ENCODE measurements at regions not wholly inside any gene's neighbourhood (a gene's known extent, or its start where the extent isn't known, plus 50 kb on each side); places are given as distances from the start of the nearest gene placed in this dataset.

DNA sequence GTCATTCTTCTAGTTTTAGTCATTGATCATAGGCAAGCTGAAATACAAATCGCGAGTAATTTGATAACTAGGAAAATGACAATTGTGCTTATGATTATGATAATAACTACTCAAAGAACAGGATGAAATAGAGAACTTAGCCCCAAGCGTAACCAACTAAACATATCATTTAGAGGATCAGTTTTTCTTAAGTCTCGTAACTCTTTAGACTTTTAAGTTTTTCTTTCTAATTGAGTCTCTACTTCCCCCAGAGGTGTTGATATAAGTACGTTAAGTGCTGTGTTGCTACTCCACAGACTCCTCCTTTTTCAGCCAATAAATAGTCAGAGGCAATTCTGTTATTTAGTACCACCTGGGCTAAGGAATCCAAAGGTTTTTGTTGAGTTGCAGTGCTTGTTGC lies 96.3 kb downstream of the NHLRC3 start:
- no peak for DNase-seq (ENCODE audit: extremely low read depth, low read depth)
- TF ChIP-seq CTCF (IDR thresholded peaks at IDR 0.05; ENCODE audit: low read depth, low read length), result no peak

DNA sequence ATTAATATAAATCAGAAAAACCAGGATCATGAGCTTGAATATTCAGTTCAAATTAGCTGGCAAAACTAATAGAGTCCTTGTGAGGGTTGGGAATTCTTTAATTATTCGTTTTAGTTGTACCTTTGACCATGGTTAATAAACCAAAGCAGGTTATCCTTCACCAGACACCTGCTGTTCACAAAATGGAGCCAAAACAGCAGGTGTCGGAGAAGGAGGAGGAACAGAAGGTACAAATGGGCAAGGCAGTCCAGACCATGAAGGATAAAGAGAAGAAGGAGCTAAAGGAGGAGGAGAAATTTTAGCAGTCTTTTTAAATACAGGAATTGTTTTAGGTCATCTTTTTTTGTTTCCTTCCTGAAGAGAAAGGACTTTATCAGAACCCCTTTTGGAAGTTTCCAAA lies 106.1 kb downstream of the NHLRC3 start:
- TF ChIP-seq CTCF (IDR thresholded peaks at IDR 0.05; ENCODE audit: low read depth, low read length), result no peak
- no peak for DNase-seq (ENCODE audit: extremely low read depth, low read depth)

- TF ChIP-seq CTCF (IDR thresholded peaks at IDR 0.05; ENCODE audit: low read depth, low read length), result peak; percentile 92
- DNase-seq (ENCODE audit: extremely low read depth, low read depth), result peak; percentile 43
These were observed 106.8 kb downstream of the NHLRC3 start for GRCh38 chr13:39144941-39145533.

GRCh38 chr13:39148513-39148961 lies 110.3 kb downstream of the NHLRC3 start:
- TF ChIP-seq CTCF (IDR thresholded peaks at IDR 0.05; ENCODE audit: low read depth, low read length), result no peak
- peak; percentile 2 for DNase-seq (ENCODE audit: extremely low read depth, low read depth)

DNA sequence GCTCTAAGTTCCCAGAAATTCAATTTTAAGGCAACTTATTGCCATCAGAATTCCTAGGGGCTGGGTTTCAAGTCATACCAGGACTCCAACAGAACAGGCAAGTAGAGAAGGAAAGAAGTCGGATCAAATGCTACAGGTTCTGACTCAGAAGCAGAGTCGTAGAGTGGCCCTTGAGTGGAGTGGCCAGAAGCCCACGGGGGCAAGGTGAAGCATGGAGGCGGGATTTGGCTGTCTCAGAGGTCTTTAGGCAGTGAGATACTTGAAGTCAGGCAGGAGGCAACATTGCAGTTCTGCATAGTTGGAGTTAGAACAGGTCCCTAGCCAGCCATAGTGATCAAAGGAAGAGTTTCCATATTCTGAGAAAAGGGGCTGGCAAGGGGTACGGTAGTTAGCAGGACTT lies 111.6 kb downstream of the NHLRC3 start:
- no peak for TF ChIP-seq CTCF (IDR thresholded peaks at IDR 0.05; ENCODE audit: low read depth, low read length)

DNA sequence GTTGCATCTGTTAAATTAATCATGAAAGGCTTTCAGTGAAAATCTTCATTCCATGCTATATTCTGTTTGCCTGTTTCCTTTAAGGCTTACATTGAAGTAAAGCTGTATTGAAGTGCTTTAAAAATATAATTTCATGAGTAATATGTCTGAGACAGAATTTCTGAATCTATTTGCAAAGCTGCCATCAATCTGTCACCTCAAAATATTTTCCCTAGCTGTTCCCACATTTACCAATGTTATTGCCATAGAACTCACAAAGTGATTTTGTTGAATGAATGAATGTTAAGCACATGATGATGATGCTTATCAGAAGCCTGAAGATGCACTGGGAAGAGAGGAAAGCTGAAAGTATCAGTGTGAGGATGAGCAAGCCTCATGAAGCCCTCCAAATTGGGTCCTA lies 115.8 kb downstream of the NHLRC3 start:
- DNase-seq (ENCODE audit: extremely low read depth, low read depth), result no peak

More for the DNA sequence above, 111.6 kb downstream of the NHLRC3 start:
- no peak for DNase-seq (ENCODE audit: extremely low read depth, low read depth)

GRCh38 chr13:39159393-39159792 lies 121.1 kb downstream of the NHLRC3 start:
- DNase-seq (ENCODE audit: extremely low read depth, low read depth), result no peak
- no peak for TF ChIP-seq CTCF (IDR thresholded peaks at IDR 0.05; ENCODE audit: low read depth, low read length)

More for the DNA sequence above, 115.8 kb downstream of the NHLRC3 start:
- no peak for TF ChIP-seq CTCF (IDR thresholded peaks at IDR 0.05; ENCODE audit: low read depth, low read length)
